ENCODE measurements at regions not wholly inside any gene's neighbourhood (a gene's known extent, or its start where the extent isn't known, plus 50 kb on each side); places are given as distances from the start of the nearest gene placed in this dataset.

DNA sequence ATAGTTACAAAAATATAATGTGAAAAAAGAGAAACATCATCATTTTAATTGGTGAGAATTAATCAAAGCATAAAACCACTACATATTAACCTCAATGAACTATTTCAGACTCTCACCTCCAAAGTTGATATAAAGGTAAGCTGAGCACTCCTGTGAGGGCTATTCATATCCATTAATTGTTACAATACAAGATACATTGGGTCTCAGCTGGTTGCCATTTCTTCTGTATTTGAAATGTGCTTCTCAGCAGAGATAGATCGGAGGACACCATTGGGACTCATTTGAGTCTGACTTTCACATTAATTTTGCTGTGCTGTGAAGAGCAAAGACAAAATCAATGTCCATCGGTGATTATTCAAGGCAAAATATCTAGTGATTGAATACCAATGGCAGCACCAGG is 459.5 kb upstream of the GOT2 start:
- no peak for DNase-seq

DNA sequence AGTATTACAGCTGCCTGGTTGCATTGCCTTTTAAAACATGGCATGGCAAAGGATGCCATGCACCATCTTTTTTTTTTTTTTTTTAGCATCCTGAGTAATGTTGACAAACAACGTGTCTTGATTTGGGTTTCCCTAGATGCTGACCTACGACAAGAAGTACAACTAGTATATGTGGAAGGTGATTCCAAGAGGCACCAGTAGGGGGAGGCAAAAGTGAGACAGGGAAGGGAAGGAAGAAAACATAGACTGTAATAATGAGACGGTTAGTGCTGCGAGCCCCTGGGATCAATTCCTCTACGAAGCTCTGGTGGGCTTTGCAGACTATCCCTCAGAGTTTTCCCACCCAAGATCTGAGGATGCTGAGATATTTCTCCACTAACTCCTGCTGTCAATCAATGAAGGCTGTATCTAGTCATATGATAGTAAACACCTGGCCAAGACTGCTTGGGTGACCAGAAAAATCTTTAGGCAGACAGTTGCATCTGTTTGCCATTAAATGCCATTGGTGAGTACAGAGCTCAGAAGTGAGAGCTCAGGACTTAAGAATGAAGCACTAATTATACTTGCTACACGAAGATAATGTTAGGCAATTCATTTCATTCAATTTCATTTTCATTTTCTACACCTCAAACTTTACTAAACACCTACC is 458.6 kb upstream of the GOT2 start:
- peak in 1 of 56 donors; percentile 0 for DNase-seq

GRCh38 chr16:59190731-59191130 is 456.6 kb upstream of the GOT2 start:
- no peak for DNase-seq

- no peak for DNase-seq
These were observed 453.9 kb upstream of the GOT2 start for GRCh38 chr16:59188029-59188428.

DNA sequence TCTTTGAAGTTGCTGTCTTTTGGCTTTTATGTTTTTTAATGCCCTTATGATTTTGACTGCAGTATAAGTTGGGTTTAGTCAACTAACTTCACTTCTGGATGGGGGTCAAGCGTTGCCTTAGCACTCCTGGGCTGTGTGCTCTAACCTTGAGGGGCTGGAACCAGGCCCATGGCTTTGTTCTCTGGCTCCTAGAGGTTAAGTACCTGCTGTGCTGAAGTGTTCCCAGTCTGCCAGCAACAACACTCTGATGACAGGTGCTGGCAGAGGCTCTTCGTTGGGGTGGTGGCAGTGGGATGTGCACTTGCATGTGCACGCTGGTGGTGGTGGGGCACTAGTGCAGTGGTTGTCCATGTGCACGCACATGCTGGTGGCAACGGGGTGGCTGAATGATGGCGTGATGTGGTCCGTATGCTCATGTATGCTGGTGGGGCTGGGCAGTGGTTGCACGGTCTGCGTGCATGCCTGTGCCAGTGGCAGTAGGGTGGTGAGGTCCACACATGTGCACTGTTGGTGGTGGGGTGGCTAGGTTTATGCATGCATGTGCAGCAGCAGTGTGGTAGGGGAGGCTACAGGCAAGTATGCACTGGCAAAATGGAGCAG is 447.8 kb upstream of the GOT2 start:
- no peak for DNase-seq

- no peak for DNase-seq
These were observed 446.0 kb upstream of the GOT2 start for GRCh38 chr16:59180083-59180476.

- DNase-seq: no peak
These were observed 445.4 kb upstream of the GOT2 start for GRCh38 chr16:59179446-59180082.

- no peak for DNase-seq
These were observed 439.3 kb upstream of the GOT2 start for GRCh38 chr16:59173408-59173831.

- no peak for DNase-seq
These were observed 436.1 kb upstream of the GOT2 start for GRCh38 chr16:59170099-59170712.

GRCh38 chr16:59169168-59169567 is 435.1 kb upstream of the GOT2 start:
- DNase-seq: no peak

- no peak for DNase-seq
These were observed 434.5 kb upstream of the GOT2 start for GRCh38 chr16:59168461-59169114.

GRCh38 chr16:59164461-59164860 is 430.3 kb upstream of the GOT2 start:
- DNase-seq: no peak

- DNase-seq: no peak
These were observed 429.4 kb upstream of the GOT2 start for GRCh38 chr16:59163371-59164055.

- DNase-seq: no peak
These were observed 427.6 kb upstream of the GOT2 start for GRCh38 chr16:59161679-59162078.

DNA sequence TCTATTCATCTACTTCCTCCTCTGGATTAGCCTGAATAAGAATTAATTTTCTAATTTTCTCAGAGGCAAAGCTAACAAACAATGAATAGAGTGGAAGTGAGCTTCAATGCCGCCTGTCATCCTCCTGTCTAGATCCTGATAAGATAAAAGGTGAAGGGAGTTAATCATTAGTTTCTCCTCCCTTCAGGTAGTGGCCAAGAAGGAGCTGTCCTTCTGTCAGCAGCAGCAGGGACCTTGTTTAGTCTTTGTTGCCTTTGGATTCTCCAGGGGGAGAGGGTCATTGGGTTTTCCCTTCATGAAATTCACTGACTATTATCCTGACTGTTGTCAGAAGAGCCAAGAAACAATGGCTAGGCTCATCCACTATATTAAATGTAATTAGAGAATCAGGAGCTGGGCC is 420.2 kb upstream of the GOT2 start:
- DNase-seq: no peak

DNA sequence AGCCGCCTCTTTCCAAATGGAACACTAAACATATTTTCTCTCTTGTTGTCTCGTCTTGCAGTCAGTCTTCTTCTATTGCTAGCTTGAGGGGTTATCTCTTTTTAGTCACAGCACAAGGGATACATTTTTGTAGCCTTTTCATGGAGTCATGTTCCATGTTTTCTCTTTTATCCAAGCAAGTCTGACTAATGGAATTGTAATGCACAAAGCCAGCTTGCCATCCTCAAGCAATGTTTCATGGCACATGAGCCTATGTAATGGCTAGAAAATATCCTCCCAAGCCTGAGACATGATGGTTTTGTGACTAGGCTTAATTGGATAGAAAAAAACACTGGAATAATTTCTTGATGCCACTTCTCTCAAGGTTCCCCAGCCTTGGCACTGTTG is 414.6 kb upstream of the GOT2 start:
- no peak for DNase-seq

GRCh38 chr16:59148056-59148768 is 414.1 kb upstream of the GOT2 start:
- DNase-seq: no peak

GRCh38 chr16:59146140-59146539 is 412.0 kb upstream of the GOT2 start:
- no peak for DNase-seq

DNA sequence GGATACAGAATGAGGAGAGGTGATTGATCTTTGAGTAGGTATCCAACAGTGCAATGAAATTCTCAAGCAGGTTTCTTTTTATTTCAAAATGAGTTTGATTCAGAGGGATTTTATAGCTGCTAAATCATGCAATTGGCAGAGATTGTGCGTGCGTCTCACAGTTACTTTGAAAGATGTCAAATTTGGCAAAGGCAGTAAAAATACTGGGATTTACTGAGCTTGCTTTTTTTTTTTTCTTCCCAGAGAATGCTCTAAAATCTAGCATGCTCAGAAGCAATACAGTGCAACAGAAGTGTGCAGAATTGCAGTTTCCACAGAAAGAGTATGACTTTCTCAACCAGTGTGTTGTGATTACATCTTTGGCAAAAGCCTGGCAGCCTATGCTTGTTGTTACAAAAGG is 410.7 kb upstream of the GOT2 start:
- no peak for DNase-seq

GRCh38 chr16:59144326-59144725 is 410.2 kb upstream of the GOT2 start:
- no peak for DNase-seq

- no peak for DNase-seq
These were observed 392.4 kb upstream of the GOT2 start for GRCh38 chr16:59126486-59126885.
